Panc1 (cell line): ENCODE measurements at regions not wholly inside any gene's neighbourhood (a gene's known extent, or its start where the extent isn't known, plus 50 kb on each side); places are given as distances from the start of the nearest gene placed in this dataset.

Experiments
- POLR2AphosphoS5 ChIP-seq: IDR thresholded peaks from 2 replicates; pipeline ENCODE4 v1.6.1; 2012; ENCODE audit warnings: mild to moderate bottlenecking, low read depth, low read length, moderate library complexity
- TF ChIP-seq, protein P1 (sequence below): fragments of 450-650 bp; IDR thresholded peaks from 2 replicates; pipeline ENCODE4 v1.5.1; 2017; ENCODE audit warnings: mild to moderate bottlenecking
- TF ChIP-seq, protein P2 (sequence below), 2 experiments: IDR thresholded peaks; 2 replicates each; pipeline ENCODE4 v1.6.1; 2011 to 2012; ENCODE audit warnings: low read depth in 2 of 2, control low read depth in 1 of 2, low read length in 1 of 2, mild to moderate bottlenecking in 1 of 2, moderate library complexity in 1 of 2; ENCODE audit not compliant: insufficient read depth in 1 of 2

DNA sequence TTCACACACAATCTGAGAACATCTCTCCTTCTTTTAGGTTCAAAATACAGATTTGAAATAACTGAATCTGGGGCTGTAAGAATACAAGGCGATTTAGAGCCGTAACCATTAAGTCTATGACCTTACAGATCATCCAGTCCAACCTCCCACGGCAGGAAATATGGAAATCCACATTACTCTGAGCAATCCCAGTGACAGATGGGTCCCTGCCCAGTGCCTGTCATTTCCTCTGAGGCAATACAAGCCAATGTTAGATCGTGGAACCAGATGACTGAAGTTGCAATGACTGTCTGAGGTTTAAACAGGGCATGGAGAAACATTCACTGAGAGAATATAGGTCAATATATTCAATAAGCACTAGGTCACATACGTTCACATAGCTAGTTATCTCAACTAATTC lies 77.4 kb upstream of the OR5AK2 start:
- TF ChIP-seq, protein P1, sequence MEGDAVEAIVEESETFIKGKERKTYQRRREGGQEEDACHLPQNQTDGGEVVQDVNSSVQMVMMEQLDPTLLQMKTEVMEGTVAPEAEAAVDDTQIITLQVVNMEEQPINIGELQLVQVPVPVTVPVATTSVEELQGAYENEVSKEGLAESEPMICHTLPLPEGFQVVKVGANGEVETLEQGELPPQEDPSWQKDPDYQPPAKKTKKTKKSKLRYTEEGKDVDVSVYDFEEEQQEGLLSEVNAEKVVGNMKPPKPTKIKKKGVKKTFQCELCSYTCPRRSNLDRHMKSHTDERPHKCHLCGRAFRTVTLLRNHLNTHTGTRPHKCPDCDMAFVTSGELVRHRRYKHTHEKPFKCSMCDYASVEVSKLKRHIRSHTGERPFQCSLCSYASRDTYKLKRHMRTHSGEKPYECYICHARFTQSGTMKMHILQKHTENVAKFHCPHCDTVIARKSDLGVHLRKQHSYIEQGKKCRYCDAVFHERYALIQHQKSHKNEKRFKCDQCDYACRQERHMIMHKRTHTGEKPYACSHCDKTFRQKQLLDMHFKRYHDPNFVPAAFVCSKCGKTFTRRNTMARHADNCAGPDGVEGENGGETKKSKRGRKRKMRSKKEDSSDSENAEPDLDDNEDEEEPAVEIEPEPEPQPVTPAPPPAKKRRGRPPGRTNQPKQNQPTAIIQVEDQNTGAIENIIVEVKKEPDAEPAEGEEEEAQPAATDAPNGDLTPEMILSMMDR, result no peak
- TF ChIP-seq POLR2AphosphoS5, result no peak
- TF ChIP-seq, protein P2, sequence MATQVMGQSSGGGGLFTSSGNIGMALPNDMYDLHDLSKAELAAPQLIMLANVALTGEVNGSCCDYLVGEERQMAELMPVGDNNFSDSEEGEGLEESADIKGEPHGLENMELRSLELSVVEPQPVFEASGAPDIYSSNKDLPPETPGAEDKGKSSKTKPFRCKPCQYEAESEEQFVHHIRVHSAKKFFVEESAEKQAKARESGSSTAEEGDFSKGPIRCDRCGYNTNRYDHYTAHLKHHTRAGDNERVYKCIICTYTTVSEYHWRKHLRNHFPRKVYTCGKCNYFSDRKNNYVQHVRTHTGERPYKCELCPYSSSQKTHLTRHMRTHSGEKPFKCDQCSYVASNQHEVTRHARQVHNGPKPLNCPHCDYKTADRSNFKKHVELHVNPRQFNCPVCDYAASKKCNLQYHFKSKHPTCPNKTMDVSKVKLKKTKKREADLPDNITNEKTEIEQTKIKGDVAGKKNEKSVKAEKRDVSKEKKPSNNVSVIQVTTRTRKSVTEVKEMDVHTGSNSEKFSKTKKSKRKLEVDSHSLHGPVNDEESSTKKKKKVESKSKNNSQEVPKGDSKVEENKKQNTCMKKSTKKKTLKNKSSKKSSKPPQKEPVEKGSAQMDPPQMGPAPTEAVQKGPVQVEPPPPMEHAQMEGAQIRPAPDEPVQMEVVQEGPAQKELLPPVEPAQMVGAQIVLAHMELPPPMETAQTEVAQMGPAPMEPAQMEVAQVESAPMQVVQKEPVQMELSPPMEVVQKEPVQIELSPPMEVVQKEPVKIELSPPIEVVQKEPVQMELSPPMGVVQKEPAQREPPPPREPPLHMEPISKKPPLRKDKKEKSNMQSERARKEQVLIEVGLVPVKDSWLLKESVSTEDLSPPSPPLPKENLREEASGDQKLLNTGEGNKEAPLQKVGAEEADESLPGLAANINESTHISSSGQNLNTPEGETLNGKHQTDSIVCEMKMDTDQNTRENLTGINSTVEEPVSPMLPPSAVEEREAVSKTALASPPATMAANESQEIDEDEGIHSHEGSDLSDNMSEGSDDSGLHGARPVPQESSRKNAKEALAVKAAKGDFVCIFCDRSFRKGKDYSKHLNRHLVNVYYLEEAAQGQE (IDR thresholded peaks at IDR 0.05; ENCODE audit: insufficient read depth in 1 of 2, low read depth in 2 of 2, low read length in 1 of 2), result no peak
